Heart left ventricle (tissue), 16 donors: ENCODE measurements at regions not wholly inside any gene's neighbourhood (a gene's known extent, or its start where the extent isn't known, plus 50 kb on each side); places are given as distances from the start of the nearest gene placed in this dataset.

Experiments used
- ATAC-seq, 4 donors: fragments of 200-7000 bp; cut with Tn5 transposase; one replicate each; pipeline ENCODE4 v1.9.1; 2020 to 2022; ENCODE audit warnings: moderate library complexity in 4 of 4, mild to moderate bottlenecking in 3 of 4, moderate number of reproducible peaks in 1 of 4
- DNase-seq, 5 donors: peaks; one replicate each; pipeline ENCODE4 v3.0.0-alpha.2; 2020
- H3K27ac ChIP-seq, 12 donors: fragments of 200-600 bp; sonication (generic) in 4 of 12; one replicate each; pipeline versions ENCODE4 v1.5.0 to v1.8.0; 2016 to 2022; ENCODE audit warnings: mild to moderate bottlenecking in 2 of 12
- H3K27me3 ChIP-seq, 9 donors: fragments of 200-600 bp; sonication (generic) in 2 of 9; one replicate each; pipeline versions ENCODE4 v1.5.1 to v1.8.0; 2016 to 2022; ENCODE audit warnings: mild to moderate bottlenecking in 3 of 9
- H3K36me3 ChIP-seq, 9 donors: fragments of 200-600 bp; sonication (generic) in 2 of 9; one replicate each; pipeline versions ENCODE4 v1.5.0 to v1.8.0; 2018 to 2022; ENCODE audit warnings: mild to moderate bottlenecking in 2 of 9
- H3K4me1 ChIP-seq, 12 donors: fragments of 200-600 bp; sonication (generic) in 4 of 12; one replicate each; pipeline versions ENCODE4 v1.5.0 to v1.8.0; 2016 to 2022; ENCODE audit warnings: mild to moderate bottlenecking in 3 of 12
- H3K4me3 ChIP-seq, 12 donors: fragments of 200-600 bp; sonication (generic) in 4 of 12; one replicate each; pipeline versions ENCODE4 v1.5.0 to v1.8.0; 2017 to 2022; ENCODE audit warnings: mild to moderate bottlenecking in 9 of 12, moderate library complexity in 4 of 12
- H3K9me3 ChIP-seq, 12 donors: fragments of 200-600 bp; sonication (generic) in 4 of 12; one replicate each; pipeline versions ENCODE4 v1.5.0 to v1.8.0; 2016 to 2022; ENCODE audit warnings: mild to moderate bottlenecking in 1 of 12
- POLR2A ChIP-seq, 2 donors: fragments of 450-650 bp; IDR thresholded peaks; one replicate each; pipeline ENCODE4 v1.6.1; 2017; ENCODE audit warnings: antibody characterized with exemption in 2 of 2, mild to moderate bottlenecking in 2 of 2, moderate library complexity in 2 of 2
- WGBS, 4 donors: extraction: QIAGEN DNeasy Blood & Tissue Kit in 2 of 4; methylation state at CpG; one replicate each; pipeline versions ENCODE4 v1.1.5 to v1.1.7; 2013 to 2018; 5-methylcytosine and 5-hydroxymethylcytosine counted together
- intact Hi-C, 10 donors: fragments of 100-400 bp; cut with DNase I; formaldehyde crosslinking; loops; one replicate each; pipeline versions ENCODE4 v1.11.1 to v1.14.2; 2022
- TF ChIP-seq, protein P1 (sequence below), 12 donors: fragments of 200-600 bp; sonication (generic) in 4 of 12; IDR thresholded peaks; one replicate each; pipeline versions ENCODE4 v1.5.0 to v1.8.0; 2018 to 2022; ENCODE audit warnings: antibody characterized with exemption in 12 of 12, mild to moderate bottlenecking in 5 of 12
- donor health status: ischemic (EF 13 %, LVEDD 7.1; RV severe dilation, severe dysfunction).
- donor health status: healthy with polysubstance abuse.
- donor health status: DM: no; HTN: yes; CAD: no.
- donor health status: DM: no; HTN: no; CAD: no.
- donor health status: ischemic (EF 25% LVEDD 6.9; RV normal size, moderate dysfunction).
- donor health status: ischemic (EF 25% LVEDD 5.7; RV mildly dilated, moderate dysfunction).
- donor health status: healthy.
- donor health status: DM: yes; HTN: yes; CAD: no.
- donor health status: ischemic (EF 35%, LVEDD 5.7; RV mildly dilated, moderate dysfunction).
- donor health status: nonischemic (EF 11% LVEDD 7.7; RV severe dilation, severe dysfunction).
- donor health status: DM: yes; HTN: yes; CAD: no.
- donor health status: PGD.
- donor health status: ischemic (EF 29% LVEDD 5.4; RV normal size, mild dysfunction).
- donor health status: nonischemic (EF 23%, LVEDD 6.1; RV moderate dilation, normal function).

DNA sequence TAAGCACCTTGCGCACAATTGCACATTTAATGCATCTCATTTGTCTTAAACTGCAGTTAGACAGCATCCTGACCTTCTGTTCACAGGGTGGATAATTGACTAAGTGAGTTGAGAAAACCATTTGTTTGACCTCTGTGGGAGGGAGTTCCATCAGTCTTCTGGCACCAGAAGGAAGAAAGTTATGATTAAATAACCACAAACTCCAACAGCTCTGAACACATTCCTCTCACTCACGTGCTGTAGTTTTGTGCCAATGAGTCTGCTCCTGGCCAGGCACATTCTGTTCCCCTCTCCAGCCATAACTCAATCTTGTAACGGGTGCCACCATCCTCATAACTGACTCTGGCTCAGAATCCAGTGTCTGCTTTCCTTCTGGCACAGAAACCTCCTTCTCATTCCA is 817.2 kb downstream of the SLITRK1 start:
- no peak for TF ChIP-seq POLR2A (IDR thresholded peaks at IDR 0.05)
- TF ChIP-seq, protein P1, sequence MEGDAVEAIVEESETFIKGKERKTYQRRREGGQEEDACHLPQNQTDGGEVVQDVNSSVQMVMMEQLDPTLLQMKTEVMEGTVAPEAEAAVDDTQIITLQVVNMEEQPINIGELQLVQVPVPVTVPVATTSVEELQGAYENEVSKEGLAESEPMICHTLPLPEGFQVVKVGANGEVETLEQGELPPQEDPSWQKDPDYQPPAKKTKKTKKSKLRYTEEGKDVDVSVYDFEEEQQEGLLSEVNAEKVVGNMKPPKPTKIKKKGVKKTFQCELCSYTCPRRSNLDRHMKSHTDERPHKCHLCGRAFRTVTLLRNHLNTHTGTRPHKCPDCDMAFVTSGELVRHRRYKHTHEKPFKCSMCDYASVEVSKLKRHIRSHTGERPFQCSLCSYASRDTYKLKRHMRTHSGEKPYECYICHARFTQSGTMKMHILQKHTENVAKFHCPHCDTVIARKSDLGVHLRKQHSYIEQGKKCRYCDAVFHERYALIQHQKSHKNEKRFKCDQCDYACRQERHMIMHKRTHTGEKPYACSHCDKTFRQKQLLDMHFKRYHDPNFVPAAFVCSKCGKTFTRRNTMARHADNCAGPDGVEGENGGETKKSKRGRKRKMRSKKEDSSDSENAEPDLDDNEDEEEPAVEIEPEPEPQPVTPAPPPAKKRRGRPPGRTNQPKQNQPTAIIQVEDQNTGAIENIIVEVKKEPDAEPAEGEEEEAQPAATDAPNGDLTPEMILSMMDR (IDR thresholded peaks at IDR 0.05): no peak
- Histone ChIP-seq H3K4me3 (no peak overlapping the region), H3K9me3 (no peaks in the 10 kb centered on the region), H3K4me1 (no peaks in the 10 kb centered on the region), H3K27me3 (no peaks in the 10 kb centered on the region), H3K27ac (peak overlapping the region in 1 of 12 donors; percentile 46), H3K36me3 (no peaks in the 10 kb centered on the region)
- 39 to 46% (median 42%) methylated on average over 3 of the region's 3 CpGs for WGBS, 4 donors
- intact Hi-C loops: no loop called here
- peak in 3 of 4 donors; percentile 33 to 84 (median 34) for ATAC-seq
- DNase-seq: peak in 1 of 5 donors; percentile 26

DNA sequence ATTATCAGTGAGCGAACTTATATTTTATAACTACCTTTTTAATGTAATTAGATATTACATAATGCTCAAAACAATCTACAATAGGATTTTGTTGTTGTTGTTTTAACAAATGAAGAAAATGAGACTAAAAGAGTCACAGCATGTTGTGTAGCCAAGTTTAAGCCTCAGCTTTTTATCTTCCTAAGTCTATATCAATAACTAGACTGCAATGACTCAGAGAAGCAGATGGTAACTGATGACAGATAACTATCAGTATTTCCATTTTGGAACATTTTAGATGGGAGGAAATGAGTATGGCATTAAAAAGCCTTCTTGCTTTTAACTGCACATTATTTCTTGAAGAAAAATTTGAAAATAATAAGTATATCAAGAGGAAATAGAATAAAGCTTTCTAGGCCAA is 825.2 kb downstream of the SLITRK1 start:
- intact Hi-C loops: no loop called here
- WGBS, 4 donors: 85 to 96% (median 91%) methylated on average over 1 of the region's 1 CpG

DNA sequence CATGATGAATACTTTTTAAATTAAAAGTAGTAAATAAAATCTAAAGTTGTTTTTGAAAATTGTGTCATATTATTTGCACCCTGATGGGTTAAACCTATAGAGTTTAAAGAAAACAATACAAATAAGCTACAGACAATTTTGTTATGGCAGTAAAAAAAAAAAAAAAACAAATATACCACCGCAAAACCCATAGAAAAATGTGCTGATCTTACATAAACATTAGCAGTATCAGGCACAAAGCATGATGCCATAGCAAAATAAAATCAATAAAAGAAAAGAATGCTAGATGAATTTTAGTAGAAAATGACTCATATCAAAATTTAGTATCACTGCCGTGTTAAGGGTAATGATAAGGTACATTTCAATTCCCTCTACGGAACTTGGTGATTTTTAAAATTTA is 826.0 kb downstream of the SLITRK1 start:
- H3K36me3 ChIP-seq: no peaks in the 10 kb centered on the region
- WGBS, 4 donors: 86 to 89% (median 87%) methylated on average over 3 of the region's 3 CpGs
- no peak for DNase-seq
- no peak overlapping the region for H3K27ac ChIP-seq
- ATAC-seq: no peak
- intact Hi-C loops: no loop called here
- no peaks in the 10 kb centered on the region for H3K4me1 ChIP-seq
- no peaks in the 10 kb centered on the region for H3K9me3 ChIP-seq
- H3K4me3 ChIP-seq: no peak overlapping the region
- H3K27me3 ChIP-seq: no peaks in the 10 kb centered on the region
- TF ChIP-seq POLR2A (IDR thresholded peaks at IDR 0.05): no peak
- TF ChIP-seq, protein P1 (IDR thresholded peaks at IDR 0.05): no peak

More for the DNA sequence above, 825.2 kb downstream of the SLITRK1 start:
- Histone ChIP-seq H3K9me3 (no peaks in the 10 kb centered on the region), H3K36me3 (no peaks in the 10 kb centered on the region), H3K27me3 (no peaks in the 10 kb centered on the region), H3K27ac (no peak overlapping the region), H3K4me3 (no peak overlapping the region), H3K4me1 (no peaks in the 10 kb centered on the region)
- TF ChIP-seq, protein P1 (IDR thresholded peaks at IDR 0.05): no peak
- no peak for TF ChIP-seq POLR2A (IDR thresholded peaks at IDR 0.05)
- DNase-seq (no peak), ATAC-seq (no peak)

DNA sequence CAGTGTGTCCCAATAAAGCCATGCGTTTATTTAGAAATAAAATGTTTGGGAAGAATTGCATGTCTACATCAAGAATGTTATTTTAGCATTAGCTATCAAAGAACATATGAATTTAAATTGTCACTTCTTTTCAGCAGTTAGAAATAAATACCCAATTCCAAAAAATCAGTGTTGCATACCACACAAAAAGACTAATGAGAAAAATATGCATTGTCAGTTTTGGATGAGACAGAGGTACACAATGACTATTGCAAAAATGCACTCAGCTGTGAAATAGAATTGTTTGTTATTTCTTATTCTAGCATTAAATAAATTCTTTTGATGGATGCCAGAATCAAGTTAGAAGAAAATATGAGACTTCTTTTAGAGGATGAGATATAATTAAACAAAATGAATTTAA is 833.9 kb downstream of the SLITRK1 start:
- no peaks in the 10 kb centered on the region for H3K4me1 ChIP-seq
- intact Hi-C loops: no loop called here

More for the DNA sequence above, 833.9 kb downstream of the SLITRK1 start:
- 76 to 85% (median 78%) methylated on average over 1 of the region's 1 CpG for WGBS, 4 donors
- Histone ChIP-seq H3K27me3 (no peaks in the 10 kb centered on the region), H3K9me3 (peaks cover 0 to 10% (median 0%) of the 10 kb centered on the region in 12 donors), H3K4me3 (no peak overlapping the region), H3K36me3 (no peaks in the 10 kb centered on the region), H3K27ac (no peak overlapping the region)
- no peak for TF ChIP-seq POLR2A (IDR thresholded peaks at IDR 0.05)
- TF ChIP-seq, protein P1 (IDR thresholded peaks at IDR 0.05): no peak
- no peak for DNase-seq
- ATAC-seq: no peak
